ENCODE measurements at regions not wholly inside any gene's neighbourhood (a gene's known extent, or its start where the extent isn't known, plus 50 kb on each side); places are given as distances from the start of the nearest gene placed in this dataset.
A peak's percentile ranks its signal among the peaks of the same experiment; 100 is the strongest.

GRCh38 chr2:104648376-104648775 lies 205.5 kb upstream of the POU3F3 start:
- H3K4me3 Mint-ChIP-seq = no peak overlapping the region

DNA sequence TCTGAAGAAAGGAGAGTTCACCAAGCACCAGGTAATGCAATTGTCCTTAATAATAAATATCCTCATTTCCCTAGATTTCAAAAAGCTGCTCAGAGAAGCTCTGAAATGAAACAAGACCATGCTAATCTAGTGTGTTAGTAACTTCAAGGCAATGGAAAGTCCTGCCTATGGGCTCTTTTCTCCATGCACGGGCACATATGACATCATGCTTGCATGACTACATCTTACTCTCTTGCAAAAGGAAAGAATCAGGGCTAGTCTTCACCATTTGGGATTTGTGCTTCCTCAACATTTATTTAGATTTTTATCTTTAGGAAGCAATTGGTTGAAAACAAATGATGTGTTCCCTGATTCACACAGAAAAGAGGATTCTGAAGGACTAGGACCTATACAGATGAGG lies 204.0 kb upstream of the POU3F3 start:
- H3K36me3 Mint-ChIP-seq = peaks cover 1% of the 10 kb centered on the region
- no peak overlapping the region for H3K27ac Mint-ChIP-seq
- no peak overlapping the region for H3K4me3 Mint-ChIP-seq
- peaks cover 4% of the 10 kb centered on the region for H3K27me3 Mint-ChIP-seq
- no peaks in the 10 kb centered on the region for H3K9me3 Mint-ChIP-seq
- no peaks in the 10 kb centered on the region for H3K4me1 Mint-ChIP-seq

More at GRCh38 chr2:104648376-104648775, 205.5 kb upstream of the POU3F3 start:
- H3K4me1 Mint-ChIP-seq = no peaks in the 10 kb centered on the region
- no peaks in the 10 kb centered on the region for H3K9me3 Mint-ChIP-seq
- H3K27me3 Mint-ChIP-seq = no peaks in the 10 kb centered on the region
- H3K27ac Mint-ChIP-seq = no peak overlapping the region
- H3K36me3 Mint-ChIP-seq = no peaks in the 10 kb centered on the region

DNA sequence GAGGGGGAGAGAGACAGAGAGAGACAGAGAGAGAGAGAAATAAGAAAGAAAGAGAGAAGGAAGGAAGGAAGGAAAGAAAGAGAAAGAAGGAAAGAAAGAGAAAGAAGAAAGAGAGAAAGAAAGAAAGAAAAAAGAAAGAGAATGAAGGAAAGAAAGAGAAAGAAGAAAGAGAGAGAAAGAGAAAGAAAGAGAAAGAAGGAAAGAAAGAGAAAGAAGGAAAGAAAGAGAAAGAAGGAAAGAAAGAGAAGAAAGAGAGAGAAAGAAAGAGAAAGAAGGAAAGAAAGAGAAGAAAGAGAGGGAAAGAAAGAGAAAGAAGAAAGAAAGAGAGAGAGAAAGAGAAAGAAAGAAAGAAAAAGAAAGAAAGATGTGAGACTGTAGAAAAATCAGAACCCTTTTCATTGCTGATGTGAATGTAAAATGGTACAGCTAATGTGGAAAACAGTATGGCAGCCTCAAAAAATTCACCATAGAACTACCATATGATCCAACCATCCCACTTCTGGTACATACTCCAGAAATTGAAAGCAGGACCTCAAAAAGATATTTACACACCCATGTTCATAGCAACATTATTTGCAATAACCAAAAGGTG lies 203.4 kb upstream of the POU3F3 start:
- H3K4me3 Mint-ChIP-seq = no peak overlapping the region
- H3K9me3 Mint-ChIP-seq = no peaks in the 10 kb centered on the region
- H3K36me3 Mint-ChIP-seq = peaks cover 1% of the 10 kb centered on the region
- H3K27me3 Mint-ChIP-seq = peaks cover 10% of the 10 kb centered on the region
- no peaks in the 10 kb centered on the region for H3K4me1 Mint-ChIP-seq
- no peak overlapping the region for H3K27ac Mint-ChIP-seq

- no peak overlapping the region for H3K27ac Mint-ChIP-seq
- peaks cover 22% of the 10 kb centered on the region for H3K27me3 Mint-ChIP-seq
- peaks cover 1% of the 10 kb centered on the region for H3K36me3 Mint-ChIP-seq
- peaks cover 7% of the 10 kb centered on the region for H3K4me1 Mint-ChIP-seq
- H3K9me3 Mint-ChIP-seq = no peaks in the 10 kb centered on the region
- H3K4me3 Mint-ChIP-seq = no peak overlapping the region
Measured at GRCh38 chr2:104654811-104655210, 199.1 kb upstream of the POU3F3 start.

- no peaks in the 10 kb centered on the region for H3K9me3 Mint-ChIP-seq
- peaks cover 1% of the 10 kb centered on the region for H3K36me3 Mint-ChIP-seq
- peaks cover 7% of the 10 kb centered on the region for H3K4me1 Mint-ChIP-seq
- no peak overlapping the region for H3K4me3 Mint-ChIP-seq
- H3K27me3 Mint-ChIP-seq = peaks cover 29% of the 10 kb centered on the region
- H3K27ac Mint-ChIP-seq = no peak overlapping the region
Measured at GRCh38 chr2:104656571-104657163, 197.2 kb upstream of the POU3F3 start.

DNA sequence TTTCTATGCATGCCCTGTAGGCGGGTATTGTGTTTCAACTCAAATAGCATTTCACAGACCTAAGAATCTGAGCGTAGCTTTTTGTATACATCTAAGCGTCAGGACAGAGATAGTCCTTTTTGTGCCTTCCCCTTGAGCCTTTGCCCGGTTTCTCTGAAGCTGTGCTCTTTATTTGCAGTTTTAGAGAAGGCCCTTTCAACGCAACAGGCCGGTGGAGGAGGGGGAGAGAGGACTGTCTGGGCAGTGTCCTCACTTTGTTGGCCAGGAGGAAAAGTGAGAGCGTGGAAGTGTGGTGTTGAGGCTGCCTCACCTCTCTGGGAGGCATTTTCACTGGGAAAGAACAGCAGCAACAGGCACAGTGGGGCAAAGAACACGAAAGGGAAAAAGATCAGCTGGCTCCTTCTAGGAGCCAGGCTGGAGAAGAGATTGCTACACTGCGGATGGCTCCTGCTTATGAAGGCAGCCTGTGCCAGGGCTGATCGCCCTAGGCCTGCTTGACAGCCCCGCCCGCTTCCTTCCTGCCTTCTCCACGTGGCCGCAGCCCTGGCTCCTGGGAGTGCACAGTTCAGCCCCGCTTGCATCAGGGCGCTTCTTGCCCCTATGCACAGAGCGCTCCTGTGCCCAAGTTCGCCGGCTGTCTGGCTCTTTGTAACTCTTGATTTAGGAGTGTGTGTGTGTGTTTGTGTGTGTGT lies 195.6 kb upstream of the POU3F3 start:
- H3K4me3 Mint-ChIP-seq = peak overlapping the region; percentile 65
- H3K27me3 Mint-ChIP-seq = peaks cover 29% of the 10 kb centered on the region
- no peak overlapping the region for H3K27ac Mint-ChIP-seq
- peaks cover 7% of the 10 kb centered on the region for H3K4me1 Mint-ChIP-seq
- H3K36me3 Mint-ChIP-seq = peaks cover 1% of the 10 kb centered on the region
- H3K9me3 Mint-ChIP-seq = no peaks in the 10 kb centered on the region

- Mint-ChIP-seq H3K27ac (no peak overlapping the region), H3K27me3 (peaks cover 28% of the 10 kb centered on the region), H3K36me3 (no peaks in the 10 kb centered on the region), H3K9me3 (no peaks in the 10 kb centered on the region), H3K4me1 (peaks cover 7% of the 10 kb centered on the region), H3K4me3 (no peak overlapping the region)
Measured at GRCh38 chr2:104658904-104659591, 194.9 kb upstream of the POU3F3 start.

DNA sequence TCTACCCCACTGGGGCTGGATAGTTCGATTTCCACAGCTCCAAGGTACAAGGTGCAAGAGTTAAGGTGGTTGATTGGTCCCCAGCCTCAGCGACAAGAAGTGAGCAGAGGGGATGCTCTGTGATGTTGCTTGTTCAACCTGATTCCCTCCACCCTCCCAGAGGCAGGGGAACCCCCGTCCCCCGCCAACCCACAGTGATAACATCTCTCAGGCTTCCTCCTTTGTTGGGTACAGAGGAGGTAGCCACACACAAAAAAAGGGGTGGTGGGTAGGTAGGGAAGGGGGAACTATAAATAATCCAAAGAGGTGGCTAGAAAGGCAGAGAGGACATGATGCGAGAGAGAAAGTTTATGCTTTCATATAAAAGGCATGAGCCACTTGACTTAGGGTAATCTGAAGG lies 192.9 kb upstream of the POU3F3 start:
- Mint-ChIP-seq H3K4me1 (peaks cover 7% of the 10 kb centered on the region), H3K9me3 (no peaks in the 10 kb centered on the region), H3K36me3 (no peaks in the 10 kb centered on the region), H3K27me3 (peaks cover 19% of the 10 kb centered on the region), H3K27ac (no peak overlapping the region), H3K4me3 (no peak overlapping the region)

- H3K27me3 Mint-ChIP-seq = peaks cover 7% of the 10 kb centered on the region
- no peak overlapping the region for H3K4me3 Mint-ChIP-seq
- H3K27ac Mint-ChIP-seq = no peak overlapping the region
- H3K4me1 Mint-ChIP-seq = no peaks in the 10 kb centered on the region
- no peaks in the 10 kb centered on the region for H3K9me3 Mint-ChIP-seq
- H3K36me3 Mint-ChIP-seq = no peaks in the 10 kb centered on the region
Measured at GRCh38 chr2:104664672-104665071, 189.2 kb upstream of the POU3F3 start.

GRCh38 chr2:104668631-104669030 lies 185.3 kb upstream of the POU3F3 start:
- Mint-ChIP-seq H3K36me3 (no peaks in the 10 kb centered on the region), H3K4me3 (no peak overlapping the region), H3K27ac (no peak overlapping the region), H3K4me1 (no peaks in the 10 kb centered on the region), H3K9me3 (no peaks in the 10 kb centered on the region), H3K27me3 (peaks cover 1% of the 10 kb centered on the region)

GRCh38 chr2:104673225-104673624 lies 180.7 kb upstream of the POU3F3 start:
- no peaks in the 10 kb centered on the region for H3K36me3 Mint-ChIP-seq

DNA sequence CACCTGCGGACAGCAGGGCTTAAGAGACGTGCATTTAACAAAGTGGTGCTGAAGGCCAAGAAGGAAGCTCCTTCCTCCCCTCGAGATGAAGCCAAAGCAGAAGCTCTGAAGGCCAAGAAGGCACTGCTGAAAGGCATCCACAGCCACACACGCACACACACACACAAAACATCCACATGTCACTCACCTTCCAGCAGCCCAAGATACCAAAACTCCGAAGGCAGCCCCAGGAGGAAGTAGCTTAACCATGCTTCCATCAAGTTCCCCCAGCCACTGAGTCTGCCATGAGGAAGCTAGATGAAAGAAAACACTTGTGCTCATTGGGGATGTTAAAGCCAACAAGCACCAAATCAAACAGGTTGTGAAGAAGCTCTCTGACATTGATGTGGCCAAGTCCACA lies 175.7 kb upstream of the POU3F3 start:
- no peaks in the 10 kb centered on the region for H3K27me3 Mint-ChIP-seq
- no peaks in the 10 kb centered on the region for H3K9me3 Mint-ChIP-seq

More at GRCh38 chr2:104673225-104673624, 180.7 kb upstream of the POU3F3 start:
- Mint-ChIP-seq H3K4me3 (no peak overlapping the region), H3K27ac (no peak overlapping the region), H3K9me3 (no peaks in the 10 kb centered on the region), H3K4me1 (no peaks in the 10 kb centered on the region), H3K27me3 (peaks cover 1% of the 10 kb centered on the region)

GRCh38 chr2:104685591-104685990 lies 168.3 kb upstream of the POU3F3 start:
- Mint-ChIP-seq H3K27ac (no peak overlapping the region), H3K27me3 (no peaks in the 10 kb centered on the region), H3K36me3 (no peaks in the 10 kb centered on the region), H3K4me1 (no peaks in the 10 kb centered on the region), H3K4me3 (no peak overlapping the region), H3K9me3 (no peaks in the 10 kb centered on the region)

More for the DNA sequence above, 175.7 kb upstream of the POU3F3 start:
- no peaks in the 10 kb centered on the region for H3K36me3 Mint-ChIP-seq
- H3K4me3 Mint-ChIP-seq = no peak overlapping the region
- no peaks in the 10 kb centered on the region for H3K4me1 Mint-ChIP-seq
- H3K27ac Mint-ChIP-seq = no peak overlapping the region

GRCh38 chr2:104687147-104687546 lies 166.8 kb upstream of the POU3F3 start:
- no peaks in the 10 kb centered on the region for H3K27me3 Mint-ChIP-seq
- no peaks in the 10 kb centered on the region for H3K9me3 Mint-ChIP-seq
- H3K4me3 Mint-ChIP-seq = no peak overlapping the region
- no peak overlapping the region for H3K27ac Mint-ChIP-seq
- H3K36me3 Mint-ChIP-seq = no peaks in the 10 kb centered on the region
- H3K4me1 Mint-ChIP-seq = no peaks in the 10 kb centered on the region

GRCh38 chr2:104690255-104690984 lies 163.5 kb upstream of the POU3F3 start:
- no peak overlapping the region for H3K4me3 Mint-ChIP-seq
- no peak overlapping the region for H3K27ac Mint-ChIP-seq
- H3K27me3 Mint-ChIP-seq = no peaks in the 10 kb centered on the region
- no peaks in the 10 kb centered on the region for H3K4me1 Mint-ChIP-seq
- no peaks in the 10 kb centered on the region for H3K36me3 Mint-ChIP-seq
- H3K9me3 Mint-ChIP-seq = no peaks in the 10 kb centered on the region

Measured in activated naive CD4-positive, alpha-beta T cell treated with anti-CD3 and anti-CD28 coated beads, Interleukin-2, amount 50 U/mL, for 24 hours (primary cell).